ENCODE measurements at regions not wholly inside any gene's neighbourhood (a gene's known extent, or its start where the extent isn't known, plus 50 kb on each side); places are given as distances from the start of the nearest gene placed in this dataset.

DNA sequence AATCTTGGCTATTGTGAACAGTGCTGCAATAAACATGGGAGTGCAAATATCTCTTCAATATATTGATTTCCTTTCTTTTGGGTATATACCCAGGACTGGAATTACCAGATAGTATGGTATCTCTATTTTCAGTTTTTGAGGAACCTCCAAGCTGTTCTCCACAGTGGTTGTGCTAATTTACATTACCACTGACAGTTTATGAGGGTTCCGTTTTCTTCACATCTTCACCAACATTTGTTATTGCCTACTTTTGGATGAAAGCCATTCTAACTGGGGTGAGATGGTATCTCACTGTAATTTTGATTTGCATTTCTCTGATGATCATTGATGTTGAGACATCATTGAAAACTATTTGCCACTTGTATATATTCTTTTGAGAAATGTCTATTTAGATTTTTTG is 79.6 kb upstream of the ZNF827 start:
- no peaks in the 10 kb centered on the region for H3K4me1 ChIP-seq (ENCODE audit: control insufficient read depth, insufficient read depth, low read length)
- H3K36me3 ChIP-seq (ENCODE audit: control insufficient read depth, insufficient read depth, low read length): no peaks in the 10 kb centered on the region
- no peak overlapping the region for H3K9ac ChIP-seq (ENCODE audit: low read depth, low read length)
- no peak overlapping the region for H3K4me3 ChIP-seq (ENCODE audit: low read depth, low read length)
- H3K9me3 ChIP-seq (ENCODE audit: control insufficient read depth, insufficient read depth, low read length): no peaks in the 10 kb centered on the region
- H3K27me3 ChIP-seq (ENCODE audit: control insufficient read depth, insufficient read depth, low read length): no peaks in the 10 kb centered on the region

DNA sequence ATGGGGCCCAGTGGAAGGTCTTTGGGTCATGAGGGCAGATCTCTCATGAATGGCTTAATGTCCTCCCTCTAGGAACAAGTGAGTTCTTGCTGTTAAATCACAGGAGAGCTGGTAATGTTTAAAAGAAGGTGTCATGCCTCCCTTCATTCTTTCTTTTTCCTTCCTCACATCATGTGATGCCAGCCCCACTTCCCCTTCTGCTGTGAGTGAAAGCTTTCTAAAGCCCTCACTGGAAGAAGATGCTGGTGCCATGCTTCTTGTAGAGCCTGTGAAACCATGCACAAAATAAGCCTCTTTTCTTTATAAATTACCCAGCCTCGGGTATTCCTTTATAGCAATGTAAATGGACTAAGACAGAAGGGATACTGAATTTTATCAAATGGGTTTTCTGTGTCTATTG is 66.1 kb upstream of the ZNF827 start:
- H3K9ac ChIP-seq (ENCODE audit: low read depth, low read length): no peak overlapping the region
- no peaks in the 10 kb centered on the region for H3K4me1 ChIP-seq (ENCODE audit: control insufficient read depth, insufficient read depth, low read length)
- no peak overlapping the region for H3K4me3 ChIP-seq (ENCODE audit: low read depth, low read length)
- H3K36me3 ChIP-seq (ENCODE audit: control insufficient read depth, insufficient read depth, low read length): no peaks in the 10 kb centered on the region
- no peaks in the 10 kb centered on the region for H3K9me3 ChIP-seq (ENCODE audit: control insufficient read depth, insufficient read depth, low read length)
- H3K27me3 ChIP-seq (ENCODE audit: control insufficient read depth, insufficient read depth, low read length): no peaks in the 10 kb centered on the region

DNA sequence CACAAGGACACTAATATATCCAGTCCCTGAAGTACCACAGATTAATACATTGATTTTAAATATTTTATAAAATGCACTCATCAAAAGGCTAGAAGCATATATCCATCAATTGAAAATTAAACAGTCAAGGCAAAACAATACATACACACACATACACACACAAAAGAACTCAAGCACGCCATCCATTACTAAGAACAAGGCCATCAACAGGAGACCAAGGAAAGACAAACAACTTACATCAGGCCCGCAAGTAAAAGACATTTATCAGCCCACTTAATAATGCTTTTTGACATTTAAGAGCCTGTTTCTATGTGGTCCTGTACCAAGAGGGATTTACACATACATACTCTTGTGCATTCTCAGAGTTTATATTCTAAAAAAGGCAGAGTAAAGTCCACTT is 50.0 kb upstream of the ZNF827 start:
- H3K36me3 ChIP-seq (ENCODE audit: control insufficient read depth, insufficient read depth, low read length): no peaks in the 10 kb centered on the region
- H3K4me1 ChIP-seq (ENCODE audit: control insufficient read depth, insufficient read depth, low read length): peaks cover 5% of the 10 kb centered on the region
- H3K27me3 ChIP-seq (ENCODE audit: control insufficient read depth, insufficient read depth, low read length): no peaks in the 10 kb centered on the region
- no peaks in the 10 kb centered on the region for H3K9me3 ChIP-seq (ENCODE audit: control insufficient read depth, insufficient read depth, low read length)
- H3K4me3 ChIP-seq (ENCODE audit: low read depth, low read length): no peak overlapping the region
- no peak overlapping the region for H3K9ac ChIP-seq (ENCODE audit: low read depth, low read length)

All from iPS-15b (cell line).